HG03457 (cell line): ENCODE measurements at regions not wholly inside any gene's neighbourhood (a gene's known extent, or its start where the extent isn't known, plus 50 kb on each side); places are given as distances from the start of the nearest gene placed in this dataset.

ENCODE experiments used
- ATAC-seq: cut with Tn5 transposase; IDR thresholded peaks from one replicate; pipeline ENCODE4 v1.9.1; 2021; ENCODE audit warnings: moderate number of reproducible peaks; ENCODE audit not compliant: unreplicated experiment

GRCh38 chr9:23635276-23635675 is 190.8 kb downstream of the ELAVL2 start:
- ATAC-seq, result no peak

GRCh38 chr9:23636199-23636598 is 189.8 kb downstream of the ELAVL2 start:
- no peak for ATAC-seq

GRCh38 chr9:23638011-23638410 is 188.0 kb downstream of the ELAVL2 start:
- no peak for ATAC-seq

GRCh38 chr9:23638837-23639426 is 187.1 kb downstream of the ELAVL2 start:
- no peak for ATAC-seq
